GM12865 (cell line): ENCODE measurements at regions not wholly inside any gene's neighbourhood (a gene's known extent, or its start where the extent isn't known, plus 50 kb on each side); places are given as distances from the start of the nearest gene placed in this dataset.

Experiments
- DNase-seq: peaks from one replicate; pipeline ENCODE4 v3.0.0; 2010; ENCODE audit warnings: low read depth
- H3K4me3 ChIP-seq: 2 replicates; pipeline ENCODE4 v1.5.1; 2011; ENCODE audit warnings: mild to moderate bottlenecking, low read depth, low read length, control low read depth
- CTCF ChIP-seq: IDR thresholded peaks from 2 replicates; pipeline ENCODE4 v1.5.1; 2011; ENCODE audit warnings: low read length, control low read depth, low read depth, inconsistent platforms; ENCODE audit not compliant: insufficient read depth; ENCODE audit errors: missing control alignments

GRCh38 chr11:27921472-27921871 is 186.5 kb downstream of the KIF18A start:
- DNase-seq = no peak
- no peak for TF ChIP-seq CTCF
- H3K4me3 ChIP-seq = no peak overlapping the region

GRCh38 chr11:27916541-27917100 is 191.3 kb downstream of the KIF18A start:
- peak; percentile 91 for DNase-seq
- TF ChIP-seq CTCF = no peak
- H3K4me3 ChIP-seq = no peak overlapping the region

GRCh38 chr11:27914080-27914479 is 193.9 kb downstream of the KIF18A start:
- no peak for TF ChIP-seq CTCF
- H3K4me3 ChIP-seq = no peak overlapping the region
- DNase-seq = no peak

- DNase-seq = peak; percentile 16
- TF ChIP-seq CTCF = no peak
- no peak overlapping the region for H3K4me3 ChIP-seq
Observed at GRCh38 chr11:27913650-27914049, 194.3 kb downstream of the KIF18A start.

- H3K4me3 ChIP-seq = no peak overlapping the region
- no peak for TF ChIP-seq CTCF
- no peak for DNase-seq
Observed at GRCh38 chr11:27912916-27913315, 195.0 kb downstream of the KIF18A start.

- TF ChIP-seq CTCF = no peak
- no peak overlapping the region for H3K4me3 ChIP-seq
- DNase-seq = no peak
Observed at GRCh38 chr11:27910186-27910931, 197.6 kb downstream of the KIF18A start.

- DNase-seq = no peak
- TF ChIP-seq CTCF = no peak
- no peak overlapping the region for H3K4me3 ChIP-seq
Observed at GRCh38 chr11:27909386-27909785, 198.6 kb downstream of the KIF18A start.
